ENCODE measurements at regions not wholly inside any gene's neighbourhood (a gene's known extent, or its start where the extent isn't known, plus 50 kb on each side); places are given as distances from the start of the nearest gene placed in this dataset.

DNA sequence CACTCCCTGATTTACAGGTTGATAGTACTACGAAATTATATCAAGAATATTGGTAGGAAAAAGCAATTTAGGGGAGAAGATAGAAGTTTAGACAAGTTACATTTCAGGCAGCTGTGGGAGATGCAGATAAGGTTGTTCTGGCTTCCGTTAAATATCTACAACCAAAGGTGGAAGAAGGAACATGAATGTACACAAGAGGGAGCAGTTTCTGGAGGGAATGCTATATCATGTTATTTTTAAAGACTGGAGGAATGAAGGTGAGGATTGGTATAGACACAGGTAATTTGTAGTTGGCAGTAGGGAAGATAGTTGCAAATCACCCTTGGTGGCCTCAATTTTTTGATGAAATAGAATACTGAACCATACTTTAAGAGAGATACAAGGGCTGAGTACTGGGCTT, 187.3 kb upstream of the NMUR2 start:
- H3K36me3 Mint-ChIP-seq (ENCODE audit: low read depth), result no peaks in the 10 kb centered on the region
- H3K27ac ChIP-seq (ENCODE audit: low read depth, low read length), result no peak overlapping the region
- H3K4me3 ChIP-seq (ENCODE audit: low read length), result no peak overlapping the region
- H3K9me3 ChIP-seq (ENCODE audit: control insufficient read depth, low read length), result no peaks in the 10 kb centered on the region
- no peaks in the 10 kb centered on the region for H3K27me3 ChIP-seq (ENCODE audit: control insufficient read depth, insufficient read depth, low read length, poor library complexity, severe bottlenecking)
- H3K36me3 ChIP-seq (ENCODE audit: control insufficient read depth, insufficient read depth, low read length), result no peaks in the 10 kb centered on the region
- peaks cover 3% of the 10 kb centered on the region for H3K4me1 Mint-ChIP-seq
- WGBS, 2 experiments (ENCODE audit: insufficient coverage in 1 of 2, insufficient read length in 1 of 2), result 88 to 100% methylated on average over 2 of the region's 2 CpGs
- H3K27me3 Mint-ChIP-seq (ENCODE audit: insufficient read depth), result peaks cover 2% of the 10 kb centered on the region
- TF ChIP-seq CTCF (conservative IDR thresholded peaks at IDR 0.05), result peak; percentile 57
- no peak overlapping the region for H3K9ac ChIP-seq (ENCODE audit: extremely low read depth, low read length, poor library complexity, severe bottlenecking)
- DNase-seq, result no peak
- no peaks in the 10 kb centered on the region for H3K4me1 ChIP-seq (ENCODE audit: control insufficient read depth, insufficient read depth, low read length)
- no peak overlapping the region for H3K27ac Mint-ChIP-seq
- no peak overlapping the region for H3K4me3 Mint-ChIP-seq
- H3K9me3 Mint-ChIP-seq, result peaks cover 11% of the 10 kb centered on the region

DNA sequence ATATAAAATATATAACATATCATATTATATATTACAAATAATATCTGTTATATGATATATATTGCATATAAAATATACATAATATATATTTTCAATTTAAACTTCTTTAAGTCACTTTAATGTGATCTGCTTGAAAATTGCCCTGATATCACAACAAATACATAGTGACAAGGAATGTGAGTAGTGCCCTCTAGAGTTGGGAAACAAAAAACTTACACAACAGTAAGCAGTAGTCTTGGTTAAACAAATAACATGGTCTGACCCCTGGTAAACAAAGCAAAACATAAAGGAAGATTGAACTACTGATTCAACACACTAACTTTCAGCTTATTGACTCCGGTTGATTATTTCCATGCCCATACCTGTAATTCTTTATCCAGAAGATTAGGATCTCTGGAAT, 188.3 kb upstream of the NMUR2 start:
- H3K4me3 ChIP-seq (ENCODE audit: low read length), result no peak overlapping the region
- 81% methylated on average over 1 of the region's 1 CpG; no CpG with 5 or more reads in 1 of the 2 experiments for WGBS, 2 experiments (ENCODE audit: insufficient coverage in 1 of 2, insufficient read length in 1 of 2)
- Mint-ChIP-seq H3K4me1 (peaks cover 3% of the 10 kb centered on the region), H3K27me3 (ENCODE audit: insufficient read depth) (peaks cover 2% of the 10 kb centered on the region), H3K36me3 (ENCODE audit: low read depth) (no peaks in the 10 kb centered on the region), H3K4me3 (no peak overlapping the region), H3K27ac (no peak overlapping the region), H3K9me3 (peaks cover 8% of the 10 kb centered on the region)
- no peak for DNase-seq
- no peaks in the 10 kb centered on the region for H3K36me3 ChIP-seq (ENCODE audit: control insufficient read depth, insufficient read depth, low read length)
- peak; percentile 68 for TF ChIP-seq CTCF (conservative IDR thresholded peaks at IDR 0.05)
- H3K9ac ChIP-seq (ENCODE audit: extremely low read depth, low read length, poor library complexity, severe bottlenecking), result no peak overlapping the region
- no peak overlapping the region for H3K27ac ChIP-seq (ENCODE audit: low read depth, low read length)
- H3K27me3 ChIP-seq (ENCODE audit: control insufficient read depth, insufficient read depth, low read length, poor library complexity, severe bottlenecking), result no peaks in the 10 kb centered on the region
- H3K4me1 ChIP-seq (ENCODE audit: control insufficient read depth, insufficient read depth, low read length), result no peaks in the 10 kb centered on the region
- H3K9me3 ChIP-seq (ENCODE audit: control insufficient read depth, low read length), result no peaks in the 10 kb centered on the region

DNA sequence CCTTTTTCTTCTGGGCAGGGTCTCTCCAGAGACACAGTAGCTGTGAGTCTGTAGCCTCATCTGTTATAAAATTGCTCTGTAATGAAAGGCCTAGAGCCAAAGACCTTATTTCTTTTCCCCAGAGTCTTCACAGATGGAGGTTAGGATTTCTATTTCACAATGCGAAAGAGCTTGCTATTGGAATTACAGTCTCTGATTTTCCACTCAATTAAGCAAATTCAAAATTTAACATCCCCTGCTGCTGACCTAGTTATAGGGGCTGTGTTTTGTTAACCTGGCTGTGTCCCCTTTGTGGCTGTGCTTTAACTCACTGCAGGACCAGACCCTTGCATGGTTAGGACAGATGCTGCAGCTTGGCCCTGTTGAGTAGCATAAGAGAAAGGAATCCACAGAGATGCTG, 190.3 kb upstream of the NMUR2 start:
- Mint-ChIP-seq H3K27ac (no peak overlapping the region), H3K36me3 (ENCODE audit: low read depth) (no peaks in the 10 kb centered on the region), H3K27me3 (ENCODE audit: insufficient read depth) (peaks cover 2% of the 10 kb centered on the region), H3K4me1 (peaks cover 3% of the 10 kb centered on the region), H3K9me3 (peaks cover 6% of the 10 kb centered on the region), H3K4me3 (no peak overlapping the region)
- WGBS, 2 experiments (ENCODE audit: insufficient coverage in 1 of 2, insufficient read length in 1 of 2), result 100% methylated on average over 1 of the region's 1 CpG; no CpG with 5 or more reads in 1 of the 2 experiments
- DNase-seq, result no peak
- no peaks in the 10 kb centered on the region for H3K4me1 ChIP-seq (ENCODE audit: control insufficient read depth, insufficient read depth, low read length)
- H3K9me3 ChIP-seq (ENCODE audit: control insufficient read depth, low read length), result peaks cover 3% of the 10 kb centered on the region
- H3K9ac ChIP-seq (ENCODE audit: extremely low read depth, low read length, poor library complexity, severe bottlenecking), result no peak overlapping the region
- H3K27me3 ChIP-seq (ENCODE audit: control insufficient read depth, insufficient read depth, low read length, poor library complexity, severe bottlenecking), result no peaks in the 10 kb centered on the region
- no peak for TF ChIP-seq CTCF (conservative IDR thresholded peaks at IDR 0.05)
- H3K36me3 ChIP-seq (ENCODE audit: control insufficient read depth, insufficient read depth, low read length), result no peaks in the 10 kb centered on the region
- H3K27ac ChIP-seq (ENCODE audit: low read depth, low read length), result peak overlapping the region; percentile 30
- no peak overlapping the region for H3K4me3 ChIP-seq (ENCODE audit: low read length)

All from endodermal cell (in vitro differentiated cells).